HG02763 (cell line): ENCODE measurements at regions not wholly inside any gene's neighbourhood (a gene's known extent, or its start where the extent isn't known, plus 50 kb on each side); places are given as distances from the start of the nearest gene placed in this dataset.
"Not testable (repeated sequence)": the region's sequence is repeated elsewhere in the genome, so short reads cannot be mapped to it uniquely, and the experiment has no call there.

Experiments
- ATAC-seq: cut with Tn5 transposase; IDR thresholded peaks from one replicate; pipeline ENCODE4 v1.9.1; 2021; ENCODE audit warnings: mild to moderate bottlenecking, moderate library complexity; ENCODE audit not compliant: unreplicated experiment

- ATAC-seq: no peak
Measured at GRCh38 chr11:15825976-15826650, 530.2 kb downstream of the SOX6 start.

- no peak for ATAC-seq
Measured at GRCh38 chr11:15826826-15827225, 529.5 kb downstream of the SOX6 start.

GRCh38 chr11:15828215-15828853 is 528.0 kb downstream of the SOX6 start:
- no peak for ATAC-seq

GRCh38 chr11:15829312-15829711 is 527.0 kb downstream of the SOX6 start:
- ATAC-seq: no peak

GRCh38 chr11:15830741-15831428 is 525.5 kb downstream of the SOX6 start:
- ATAC-seq: no peak

- ATAC-seq: no peak
Measured at GRCh38 chr11:15835788-15836411, 520.4 kb downstream of the SOX6 start.

- no peak for ATAC-seq
Measured at GRCh38 chr11:15836795-15837194, 519.6 kb downstream of the SOX6 start.

- ATAC-seq: no peak
Measured at GRCh38 chr11:15837901-15838489, 518.4 kb downstream of the SOX6 start.

GRCh38 chr11:15839061-15839460 is 517.3 kb downstream of the SOX6 start:
- ATAC-seq: no peak

GRCh38 chr11:15840966-15841365 is 515.4 kb downstream of the SOX6 start:
- no peak for ATAC-seq

GRCh38 chr11:15841931-15842740 is 514.2 kb downstream of the SOX6 start:
- no peak for ATAC-seq

GRCh38 chr11:15843309-15843872 is 513.0 kb downstream of the SOX6 start:
- no peak for ATAC-seq

- no peak for ATAC-seq
Measured at GRCh38 chr11:15845261-15845660, 511.1 kb downstream of the SOX6 start.

- ATAC-seq: no peak
Measured at GRCh38 chr11:15848631-15849168, 507.6 kb downstream of the SOX6 start.

- ATAC-seq: no peak
Measured at GRCh38 chr11:15849257-15849656, 507.1 kb downstream of the SOX6 start.

GRCh38 chr11:15850335-15850734 is 506.0 kb downstream of the SOX6 start:
- ATAC-seq: not testable (repeated sequence)

- no peak for ATAC-seq
Measured at GRCh38 chr11:15851051-15851498, 505.3 kb downstream of the SOX6 start.

- ATAC-seq: no peak
Measured at GRCh38 chr11:15852179-15852578, 504.2 kb downstream of the SOX6 start.

GRCh38 chr11:15854245-15854644 is 502.1 kb downstream of the SOX6 start:
- no peak for ATAC-seq

GRCh38 chr11:15858881-15859280 is 497.5 kb downstream of the SOX6 start:
- no peak for ATAC-seq
